ENCODE measurements at regions not wholly inside any gene's neighbourhood (a gene's known extent, or its start where the extent isn't known, plus 50 kb on each side); places are given as distances from the start of the nearest gene placed in this dataset.

- H3K9me3 ChIP-seq (ENCODE audit: control insufficient read depth, low read depth, low read length) = no peaks in the 10 kb centered on the region
- no peak overlapping the region for H3K18ac ChIP-seq (ENCODE audit: insufficient read length, low read depth, low read length)
- H2AFZ ChIP-seq (ENCODE audit: low read length) = no peak overlapping the region
- H3K27ac ChIP-seq (ENCODE audit: insufficient read length, low read depth, low read length) = no peak overlapping the region
- peaks cover 3 to 8% of the 10 kb centered on the region in 2 experiments; a peak in 3 of 5 replicates for H3K9me3 Mint-ChIP-seq
- no peaks in the 10 kb centered on the region for H3K23me2 ChIP-seq (ENCODE audit: insufficient read length, low read depth, low read length, poor library complexity, severe bottlenecking)
- no peak overlapping the region for H3K4ac ChIP-seq (ENCODE audit: low read depth, low read length)
- H4K8ac ChIP-seq (replicated peaks; ENCODE audit: insufficient read length, low read depth, low read length) = no peak overlapping the region
- H2BK20ac ChIP-seq (ENCODE audit: low read depth, low read length, poor library complexity, severe bottlenecking) = no peak overlapping the region
- H3K4me2 ChIP-seq (ENCODE audit: insufficient read depth, insufficient read length, low read length) = no peak overlapping the region
- no peak overlapping the region for H4K5ac ChIP-seq (ENCODE audit: insufficient read length, low read depth, low read length)
- peaks cover 3% of the 10 kb centered on the region for H3K27me3 Mint-ChIP-seq (ENCODE audit: low read depth)
- no peaks in the 10 kb centered on the region for H3K79me2 ChIP-seq (ENCODE audit: insufficient read depth, low read length)
- TF ChIP-seq, protein P1, sequence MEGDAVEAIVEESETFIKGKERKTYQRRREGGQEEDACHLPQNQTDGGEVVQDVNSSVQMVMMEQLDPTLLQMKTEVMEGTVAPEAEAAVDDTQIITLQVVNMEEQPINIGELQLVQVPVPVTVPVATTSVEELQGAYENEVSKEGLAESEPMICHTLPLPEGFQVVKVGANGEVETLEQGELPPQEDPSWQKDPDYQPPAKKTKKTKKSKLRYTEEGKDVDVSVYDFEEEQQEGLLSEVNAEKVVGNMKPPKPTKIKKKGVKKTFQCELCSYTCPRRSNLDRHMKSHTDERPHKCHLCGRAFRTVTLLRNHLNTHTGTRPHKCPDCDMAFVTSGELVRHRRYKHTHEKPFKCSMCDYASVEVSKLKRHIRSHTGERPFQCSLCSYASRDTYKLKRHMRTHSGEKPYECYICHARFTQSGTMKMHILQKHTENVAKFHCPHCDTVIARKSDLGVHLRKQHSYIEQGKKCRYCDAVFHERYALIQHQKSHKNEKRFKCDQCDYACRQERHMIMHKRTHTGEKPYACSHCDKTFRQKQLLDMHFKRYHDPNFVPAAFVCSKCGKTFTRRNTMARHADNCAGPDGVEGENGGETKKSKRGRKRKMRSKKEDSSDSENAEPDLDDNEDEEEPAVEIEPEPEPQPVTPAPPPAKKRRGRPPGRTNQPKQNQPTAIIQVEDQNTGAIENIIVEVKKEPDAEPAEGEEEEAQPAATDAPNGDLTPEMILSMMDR (conservative IDR thresholded peaks at IDR 0.05) = no peak
- no peak overlapping the region for H2BK5ac ChIP-seq (ENCODE audit: insufficient read length, low read length)
- H4K20me1 ChIP-seq (ENCODE audit: control insufficient read depth, insufficient read depth, insufficient read length) = no peaks in the 10 kb centered on the region
- peak overlapping the region; percentile 96 to 98 (median 98); a peak in 6 of 7 replicates for H3K27ac Mint-ChIP-seq
- no peaks in the 10 kb centered on the region; the same call in 1 of the 2 replicates for H3K4me1 ChIP-seq (ENCODE audit: insufficient read depth, low read length)
- no peak overlapping the region for H2BK12ac ChIP-seq (ENCODE audit: insufficient read length, low read depth, low read length)
- no peak overlapping the region for H2AK5ac ChIP-seq (ENCODE audit: insufficient read length, low read length)
- H3K23ac ChIP-seq (ENCODE audit: insufficient read length, low read depth, low read length) = no peak overlapping the region
- H3K56ac ChIP-seq (ENCODE audit: insufficient read length, low read depth, low read length) = no peak overlapping the region
- no peak overlapping the region for H3K9ac ChIP-seq (ENCODE audit: extremely low read depth, insufficient read length, low read length)
- WGBS (ENCODE audit: extremely low coverage, insufficient read length, low lambda C conversion rate) = no CpG with 5 or more reads among the region's 24 CpGs
- no peaks in the 10 kb centered on the region for H3K27me3 ChIP-seq (ENCODE audit: insufficient read depth, low read length)
- no peak overlapping the region for H4K91ac ChIP-seq (ENCODE audit: insufficient read length, low read depth, low read length)
- H3K36me3 Mint-ChIP-seq (ENCODE audit: insufficient read depth in 1 of 3, low read depth in 3 of 3) = peaks cover 0 to 3% (median 2%) of the 10 kb centered on the region in 3 experiments; a peak in 4 of 7 replicates
- H3K79me1 ChIP-seq (ENCODE audit: insufficient read depth, low read depth, low read length, poor library complexity, severe bottlenecking) = no peaks in the 10 kb centered on the region
- DNase-seq = peak; percentile 57
- no peak overlapping the region for H2BK120ac ChIP-seq (ENCODE audit: low read depth, low read length, poor library complexity, severe bottlenecking)
- H2BK15ac ChIP-seq (ENCODE audit: low read depth, low read length) = no peak overlapping the region
- H3T11ph ChIP-seq (ENCODE audit: low read length) = no peak overlapping the region
- peak overlapping the region; percentile 52; the same call in 1 of the 2 replicates for H3K14ac ChIP-seq (ENCODE audit: insufficient read depth, low read length)
- peaks cover 31 to 41% of the 10 kb centered on the region in 2 experiments for H3K4me1 Mint-ChIP-seq
- peak overlapping the region; percentile 60 to 76 for H3K4me3 Mint-ChIP-seq
These were observed 81.0 kb upstream of the AKT3 start for GRCh38 chr1:243930822-243931671.

All from H9 (cell line).